GM18951 (cell line): ENCODE measurements at regions not wholly inside any gene's neighbourhood (a gene's known extent, or its start where the extent isn't known, plus 50 kb on each side); places are given as distances from the start of the nearest gene placed in this dataset.
"Not testable (repeated sequence)": the region's sequence is repeated elsewhere in the genome, so short reads cannot be mapped to it uniquely, and the experiment has no call there.

Experiments
- POLR2A ChIP-seq: IDR thresholded peaks from 4 replicates; pipeline ENCODE4 v1.6.1; 2011; ENCODE audit warnings: mild to moderate bottlenecking; ENCODE audit not compliant: insufficient read length, insufficient read depth; ENCODE audit errors: extremely low read depth
- in situ Hi-C: fragments of 300-500 bp; cut with MboI; formaldehyde crosslinking; loops from one replicate; pipeline ENCODE4 v1.12.0; 2022; ENCODE audit warnings: low sequenced_read_pairs, mixed read lengths, inconsistent platforms; ENCODE audit not compliant: unreplicated experiment

DNA sequence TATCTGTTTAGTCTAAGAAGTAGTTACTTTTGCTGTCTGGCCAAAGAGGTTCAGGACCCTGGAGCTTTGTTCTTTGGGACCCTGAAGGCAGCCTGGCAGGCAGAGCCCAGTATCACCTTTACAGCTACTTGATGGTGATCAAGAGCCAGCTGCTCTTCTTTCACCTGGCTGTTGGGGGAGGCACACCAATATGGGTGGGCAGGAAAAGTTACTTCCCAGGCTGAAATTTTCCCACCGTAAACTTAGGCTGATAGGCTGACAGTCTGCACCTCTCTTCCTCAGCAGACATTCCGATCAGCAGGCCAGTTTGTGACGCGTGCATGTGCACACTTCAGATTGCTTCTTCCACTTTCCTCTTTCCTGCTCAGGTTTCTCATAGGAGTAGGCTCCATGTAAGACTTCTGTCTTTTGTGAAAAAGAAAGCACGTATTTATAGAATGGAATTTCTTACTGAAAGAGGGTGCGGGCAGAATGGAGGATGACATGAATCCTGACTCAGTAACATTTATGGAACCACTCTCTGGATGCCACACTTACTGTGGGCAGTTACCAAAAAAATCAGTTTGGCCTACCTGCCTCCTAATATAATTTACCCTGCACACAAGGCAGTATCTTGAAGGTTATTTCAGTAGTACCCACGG is 223.9 kb upstream of the DMRT1 start:
- TF ChIP-seq POLR2A, result no peak
- in situ Hi-C loops, result loop anchor here (10.0 kb wide), 2 partner anchors 167 to 387 kb away; no protein-coding TSS in a partner anchor

DNA sequence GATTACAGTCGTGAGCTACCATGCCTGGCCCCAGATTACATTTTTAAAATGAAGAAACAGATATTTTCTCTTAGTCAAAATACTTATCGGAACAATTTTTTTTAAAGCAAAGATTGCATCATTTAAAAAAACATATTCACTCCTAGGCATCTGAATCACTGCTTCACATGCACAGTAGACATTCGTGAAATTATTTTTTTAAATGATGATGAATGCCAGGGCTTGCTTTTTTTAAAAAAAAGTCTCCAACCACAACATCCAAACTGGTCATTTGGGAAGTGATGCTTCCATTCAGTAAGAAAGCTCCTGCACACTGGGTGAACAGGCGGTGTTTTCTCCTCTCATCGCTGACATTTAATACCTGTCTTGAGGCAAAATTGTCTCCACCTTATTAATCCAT is 223.0 kb upstream of the DMRT1 start:
- TF ChIP-seq POLR2A, result no peak
- in situ Hi-C loops, result loop anchor here (10.0 kb wide), 2 partner anchors 166 to 386 kb away; no protein-coding TSS in a partner anchor

GRCh38 chr9:621201-621855 is 220.2 kb upstream of the DMRT1 start:
- in situ Hi-C loops, result no loop called here
- TF ChIP-seq POLR2A, result no peak

DNA sequence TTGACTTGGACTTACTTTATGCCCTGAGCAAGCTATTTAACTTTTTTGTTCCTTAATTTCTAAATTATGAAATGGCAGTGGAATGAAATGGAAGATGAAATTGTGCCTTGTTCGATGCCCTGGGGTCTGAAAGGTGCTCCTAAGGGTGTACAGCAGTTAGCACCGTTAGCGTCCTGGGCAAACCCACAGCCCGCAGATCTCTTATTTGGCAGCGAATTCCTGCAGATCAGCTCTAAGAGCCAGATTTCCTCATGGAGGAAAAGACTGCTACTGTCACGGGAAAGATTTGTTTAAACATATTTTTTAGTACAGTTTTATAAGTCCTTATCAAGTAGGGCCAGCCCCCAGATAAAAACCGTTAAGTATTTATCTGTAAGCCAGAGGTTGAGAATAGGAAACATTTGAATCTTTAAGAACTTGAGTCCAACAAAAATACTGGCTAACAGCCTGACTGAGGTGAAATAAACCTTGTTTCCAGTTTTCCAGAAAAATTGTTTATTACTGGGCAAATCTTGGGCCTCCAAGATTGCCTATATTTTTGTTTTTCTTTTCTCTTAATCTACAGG is 216.5 kb upstream of the DMRT1 start:
- TF ChIP-seq POLR2A, result no peak
- in situ Hi-C loops, result no loop called here

GRCh38 chr9:625613-626012 is 215.9 kb upstream of the DMRT1 start:
- TF ChIP-seq POLR2A, result no peak
- in situ Hi-C loops, result no loop called here

- in situ Hi-C loops, result not testable (repeated sequence)
These were observed 215.4 kb upstream of the DMRT1 start for GRCh38 chr9:626114-626513.

- TF ChIP-seq POLR2A, result no peak
- in situ Hi-C loops, result no loop called here
These were observed 214.9 kb upstream of the DMRT1 start for GRCh38 chr9:626596-626995.

DNA sequence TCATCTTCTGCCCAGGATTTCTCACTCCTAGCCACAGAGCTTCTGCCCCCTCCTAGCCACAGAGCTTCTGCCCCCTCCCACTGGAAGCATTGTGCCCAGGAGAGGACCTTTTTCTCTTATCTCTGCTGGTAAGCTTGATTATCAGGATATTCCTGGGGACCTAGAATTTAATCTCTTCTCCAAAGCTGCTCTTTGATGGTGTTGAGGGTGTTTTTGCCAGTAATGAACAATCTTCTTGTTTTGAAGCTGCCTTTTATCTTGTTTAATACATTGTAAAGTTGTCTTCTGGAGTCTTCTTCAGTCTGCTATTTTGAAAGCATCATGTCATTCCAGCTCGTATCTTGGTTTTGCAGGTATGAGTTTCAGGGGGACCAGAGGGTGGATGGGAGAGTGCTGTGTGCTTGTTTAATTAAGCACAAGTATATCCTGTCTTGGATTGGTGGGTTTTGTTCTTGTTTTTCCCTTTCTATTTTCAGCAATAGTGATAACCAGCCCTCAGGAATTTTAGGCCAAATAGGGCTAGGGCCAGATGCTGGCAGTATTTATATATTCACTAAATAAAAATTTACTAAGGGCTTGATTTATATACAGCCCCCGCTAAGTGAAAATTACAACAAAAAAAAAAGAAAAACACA is 214.0 kb upstream of the DMRT1 start:
- in situ Hi-C loops, result no loop called here
- TF ChIP-seq POLR2A, result no peak

DNA sequence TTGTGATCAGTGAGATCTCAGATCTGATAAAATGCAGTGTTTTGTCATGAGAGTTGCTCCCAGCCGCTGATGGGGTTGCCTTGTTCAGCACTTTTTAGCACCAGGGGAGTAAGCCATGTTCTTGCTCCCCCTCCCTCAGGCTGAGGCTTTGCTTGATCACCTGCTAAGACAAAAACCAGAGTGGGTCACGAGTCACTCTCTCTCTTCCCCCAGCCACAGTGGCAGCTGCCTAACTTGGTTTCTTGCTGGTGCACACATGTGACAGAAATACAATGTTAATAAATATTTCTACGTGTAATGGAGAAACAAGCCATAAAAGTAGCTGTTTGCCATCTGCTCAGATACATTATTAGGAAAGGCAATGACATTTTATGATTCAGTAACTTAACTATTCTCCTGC is 212.4 kb upstream of the DMRT1 start:
- in situ Hi-C loops, result no loop called here
- TF ChIP-seq POLR2A, result no peak

DNA sequence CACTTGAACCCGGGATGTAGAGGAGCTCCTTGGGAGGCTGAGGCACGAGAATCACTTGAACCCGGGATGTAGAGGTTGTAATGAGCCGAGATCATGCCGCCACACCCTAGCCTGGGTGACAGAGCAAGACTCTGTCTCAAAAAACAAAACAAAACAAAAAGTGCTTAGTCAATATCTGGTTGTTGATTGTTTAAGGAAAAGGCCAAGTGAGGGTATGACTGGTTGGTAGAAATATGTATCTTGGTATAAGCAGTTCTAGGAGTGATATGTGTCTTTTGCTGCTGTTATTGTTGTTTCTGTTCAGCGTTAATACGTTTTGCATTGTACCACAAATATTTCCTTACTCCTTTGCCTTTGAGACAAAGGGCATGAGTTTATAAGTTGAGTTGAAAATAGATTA is 210.7 kb upstream of the DMRT1 start:
- in situ Hi-C loops, result no loop called here

GRCh38 chr9:631596-631995 is 209.9 kb upstream of the DMRT1 start:
- in situ Hi-C loops, result no loop called here
- no peak for TF ChIP-seq POLR2A

More for the DNA sequence above, 210.7 kb upstream of the DMRT1 start:
- TF ChIP-seq POLR2A, result no peak

GRCh38 chr9:633461-633860 is 208.0 kb upstream of the DMRT1 start:
- in situ Hi-C loops, result no loop called here
- TF ChIP-seq POLR2A, result no peak

DNA sequence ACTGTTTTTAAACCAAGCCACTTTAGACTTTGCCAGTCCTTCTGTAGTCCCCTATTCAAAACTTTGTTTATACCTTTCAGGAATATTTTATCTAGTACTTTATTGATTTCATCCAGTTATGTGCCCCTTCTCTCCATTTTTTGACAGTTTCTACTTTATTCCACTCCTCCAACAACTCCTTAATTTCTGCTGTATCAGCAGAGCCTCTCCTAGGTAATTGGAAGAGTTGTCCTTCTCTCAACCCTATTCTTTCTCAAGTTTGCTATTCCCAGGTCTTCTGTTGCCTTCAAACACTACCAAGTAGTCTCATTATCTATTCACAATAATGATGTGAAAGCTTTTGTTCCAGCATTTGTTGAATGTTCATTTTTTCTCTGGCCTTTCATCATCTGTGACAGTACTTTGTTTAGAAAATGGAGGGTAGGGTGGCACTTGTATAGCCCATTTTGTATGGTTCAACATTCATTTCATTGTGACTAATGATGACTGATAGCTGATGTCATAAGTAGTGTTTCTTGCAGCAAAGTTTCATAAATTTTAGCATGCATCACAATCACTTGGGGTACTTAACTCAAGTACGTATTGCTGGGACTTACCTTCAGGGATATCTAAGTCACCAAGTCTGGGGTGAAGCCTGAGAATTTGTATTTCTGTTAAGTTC is 204.4 kb upstream of the DMRT1 start:
- TF ChIP-seq POLR2A, result no peak
- in situ Hi-C loops, result no loop called here

DNA sequence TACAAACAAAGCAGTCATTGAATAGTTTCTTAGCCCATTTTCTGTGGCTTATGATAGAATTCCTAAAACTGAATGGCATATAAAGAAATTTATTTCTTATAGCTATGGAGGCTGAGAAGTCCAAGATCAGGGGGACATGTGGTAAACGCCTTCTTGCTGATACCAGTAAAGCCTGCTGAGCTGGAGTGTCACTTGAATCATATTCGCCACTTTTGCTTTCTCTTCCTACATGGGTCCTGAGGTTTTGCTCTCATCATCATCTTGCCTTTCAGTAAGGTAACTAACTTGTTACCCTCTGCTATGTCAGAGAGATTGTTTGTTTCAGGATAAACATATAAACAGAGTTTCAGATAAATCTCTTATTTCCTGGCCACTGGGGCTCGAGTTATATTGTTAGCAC is 203.3 kb upstream of the DMRT1 start:
- TF ChIP-seq POLR2A, result no peak
- in situ Hi-C loops, result no loop called here

DNA sequence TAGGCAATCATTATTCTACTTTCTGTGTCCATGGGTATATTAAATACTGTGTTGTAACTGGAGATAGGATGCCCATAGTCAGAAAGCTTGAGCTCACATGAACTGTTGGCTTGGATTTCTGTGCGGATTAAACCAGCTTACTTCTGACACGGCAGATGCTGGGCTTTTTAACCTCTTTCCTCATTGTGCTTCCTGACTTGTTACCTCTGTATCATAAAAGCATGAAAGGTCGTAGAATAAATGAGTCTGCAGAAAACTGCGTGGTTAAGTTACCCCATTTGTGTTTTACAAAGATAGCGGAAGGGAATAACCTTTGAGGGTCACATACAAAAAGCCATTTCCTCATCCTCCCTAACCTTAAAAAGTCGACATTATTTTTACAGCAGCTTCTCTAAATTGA is 199.5 kb upstream of the DMRT1 start:
- TF ChIP-seq POLR2A, result no peak
- in situ Hi-C loops, result no loop called here
